NCI-H146 (cell line): ENCODE measurements at regions not wholly inside any gene's neighbourhood (a gene's known extent, or its start where the extent isn't known, plus 50 kb on each side); places are given as distances from the start of the nearest gene placed in this dataset.
"Not testable (repeated sequence)": the region's sequence is repeated elsewhere in the genome, so short reads cannot be mapped to it uniquely, and the experiment has no call there.

ENCODE experiments used
- DNase-seq: peaks from one replicate; lab custom pipeline; 2025; lab: John Stamatoyannopoulos, UW

- no peak for DNase-seq
Measured at GRCh38 chr4:7141151-7141834, 51.0 kb upstream of the SORCS2 start.

DNA sequence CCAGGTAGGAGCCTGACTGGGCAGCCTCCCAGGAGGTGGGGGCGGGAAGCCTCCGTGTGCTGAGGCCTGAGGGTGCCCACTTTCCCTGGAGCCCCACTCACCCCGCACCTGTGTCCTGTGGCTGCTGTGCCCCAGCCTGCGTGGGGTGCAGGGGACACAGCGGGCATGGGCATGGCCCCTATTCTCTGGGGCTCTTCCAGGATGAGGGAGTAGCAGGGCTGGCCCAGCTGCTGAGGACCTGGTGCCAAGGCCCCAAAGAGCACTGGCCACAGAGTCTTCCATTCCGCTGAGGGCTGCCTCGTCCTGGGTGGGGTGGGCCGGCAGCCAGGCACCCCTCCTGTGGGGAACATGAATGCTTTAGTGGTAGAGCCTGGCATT is 51.7 kb upstream of the SORCS2 start:
- no peak for DNase-seq

- DNase-seq = no peak
Measured at GRCh38 chr4:7140062-7140691, 52.2 kb upstream of the SORCS2 start.

DNA sequence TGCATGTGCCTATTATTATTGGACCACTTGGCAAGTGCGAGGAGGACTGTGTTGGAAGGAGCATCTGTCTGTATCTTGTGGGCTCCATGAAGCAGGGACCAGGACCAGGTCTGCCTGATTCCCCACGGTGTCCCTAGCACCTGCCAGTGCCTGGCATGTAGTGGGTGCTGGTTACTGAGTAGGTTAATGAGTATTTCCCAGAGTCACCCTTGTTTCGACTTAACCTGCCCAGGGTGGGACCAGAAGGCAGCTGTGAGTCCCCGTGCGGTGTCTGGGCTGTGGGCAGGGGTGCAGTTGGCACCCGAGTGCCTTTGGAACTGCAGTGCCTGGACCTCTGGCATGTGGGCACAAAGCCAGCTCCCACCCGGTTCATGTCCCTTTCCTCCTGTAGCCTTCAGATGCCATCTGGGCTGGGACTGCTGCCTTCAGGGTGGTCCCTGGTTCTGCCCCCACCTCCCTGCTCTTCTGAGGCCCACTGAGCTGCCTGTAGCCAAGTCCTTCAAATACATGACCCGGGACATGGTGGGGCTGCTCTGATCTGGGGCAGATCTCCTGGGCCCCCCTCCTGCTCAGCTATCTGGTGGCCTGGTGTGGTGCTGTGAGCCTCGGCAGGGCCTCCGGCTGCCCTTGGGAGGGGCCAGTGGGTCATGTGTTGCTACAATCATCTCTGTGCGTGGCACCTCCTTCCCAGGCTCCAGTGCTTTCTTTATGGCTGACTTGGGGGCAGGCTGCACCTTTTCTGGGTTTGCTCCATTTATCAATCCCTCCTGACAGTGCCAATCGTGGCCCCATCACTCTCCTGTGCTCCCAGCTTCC is 53.0 kb upstream of the SORCS2 start:
- no peak for DNase-seq

- DNase-seq = no peak
Measured at GRCh38 chr4:7138223-7139166, 53.8 kb upstream of the SORCS2 start.

DNA sequence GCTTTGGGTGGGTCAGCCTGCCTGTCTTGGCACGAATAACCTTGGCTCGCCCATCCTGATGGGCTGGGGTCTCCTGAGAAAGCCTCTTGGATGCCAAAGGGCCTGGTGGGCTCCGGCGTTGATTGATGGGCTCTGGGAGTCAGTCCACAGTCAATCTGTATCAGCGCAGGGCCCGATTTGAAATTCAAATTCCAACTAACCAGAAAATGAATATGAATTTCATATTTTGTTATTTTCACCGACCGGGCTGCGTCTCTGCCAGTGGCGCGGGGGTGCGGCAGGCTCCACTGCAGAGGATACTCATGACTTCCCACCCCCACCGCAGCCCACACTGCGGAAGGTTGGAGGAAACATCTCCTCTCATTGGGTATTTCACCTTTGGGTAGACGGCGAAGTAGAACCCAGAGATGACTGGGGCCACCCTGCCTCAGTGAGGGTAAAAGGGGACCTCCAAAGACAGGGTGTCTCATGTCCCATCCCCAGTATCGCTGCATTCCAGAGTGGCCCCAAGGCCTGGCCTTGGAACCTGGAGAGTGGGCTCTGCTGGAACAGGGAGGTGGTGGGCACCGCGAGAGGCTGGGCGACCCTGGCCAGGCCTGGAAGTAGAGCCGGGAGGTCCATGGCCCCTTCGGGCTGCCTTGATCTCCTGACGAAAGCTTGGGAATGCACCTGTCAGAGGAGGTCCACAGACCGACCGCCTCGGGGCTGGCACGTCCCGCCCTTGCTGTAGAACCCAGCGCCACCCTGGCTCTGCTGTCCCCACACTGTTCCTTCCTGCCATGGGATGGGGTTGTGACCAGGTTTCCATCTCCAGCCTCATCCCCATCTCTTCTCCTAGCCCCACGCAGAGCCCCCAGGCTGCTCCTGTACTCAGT is 54.8 kb upstream of the SORCS2 start:
- DNase-seq = no peak

DNA sequence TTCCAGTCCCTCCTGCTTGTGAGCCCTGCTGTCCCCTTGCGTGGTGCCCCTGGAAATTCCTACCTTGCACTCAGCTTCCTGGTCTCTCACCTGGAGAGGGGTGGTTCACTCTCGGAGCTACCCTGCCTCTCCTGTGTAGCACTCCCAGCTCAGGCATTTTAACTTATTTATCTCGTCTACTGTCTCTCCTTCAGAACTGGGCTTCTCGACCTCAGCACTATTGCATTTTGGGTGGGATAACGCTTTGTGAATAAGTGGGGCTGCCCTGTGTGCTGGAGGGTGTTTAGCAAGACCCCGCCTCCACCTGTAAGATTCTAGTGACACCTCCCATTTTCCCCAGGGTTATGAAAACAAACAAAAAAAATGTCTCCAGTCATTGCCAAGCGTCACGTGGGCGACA is 56.0 kb upstream of the SORCS2 start:
- DNase-seq = no peak

- no peak for DNase-seq
Measured at GRCh38 chr4:7135389-7135746, 57.0 kb upstream of the SORCS2 start.

DNA sequence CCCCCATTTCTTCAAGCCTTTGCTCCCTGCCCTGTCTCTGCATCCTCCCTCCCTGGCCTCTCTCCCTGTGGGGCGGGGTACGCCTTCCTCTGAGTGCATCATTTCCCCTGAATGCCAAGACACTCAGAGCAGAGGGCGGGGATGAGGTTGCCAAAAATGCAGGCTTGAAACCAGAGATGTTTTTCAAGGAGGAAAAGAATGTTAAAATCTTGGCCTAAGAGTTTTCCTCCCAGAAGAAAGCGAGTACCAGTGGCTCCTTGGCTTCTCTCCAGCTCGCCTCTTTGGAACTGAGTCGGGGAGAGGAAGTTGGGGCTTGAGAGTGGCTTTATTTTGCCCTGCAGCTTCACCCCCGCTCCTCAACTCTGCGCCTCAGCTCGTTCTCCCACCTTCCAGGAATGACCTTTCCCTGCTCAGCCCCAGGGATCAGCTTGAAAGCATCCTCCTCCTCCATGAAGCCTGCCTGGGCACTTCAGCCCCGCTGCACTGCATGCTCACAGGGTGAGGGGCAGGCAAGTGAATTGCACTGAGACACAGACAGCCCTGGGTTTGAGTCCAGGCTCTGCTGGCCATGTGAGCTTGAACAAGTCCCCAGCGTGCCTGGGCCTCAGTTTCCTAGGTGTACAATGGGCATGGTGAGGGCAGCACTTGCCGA is 57.5 kb upstream of the SORCS2 start:
- no peak for DNase-seq

DNA sequence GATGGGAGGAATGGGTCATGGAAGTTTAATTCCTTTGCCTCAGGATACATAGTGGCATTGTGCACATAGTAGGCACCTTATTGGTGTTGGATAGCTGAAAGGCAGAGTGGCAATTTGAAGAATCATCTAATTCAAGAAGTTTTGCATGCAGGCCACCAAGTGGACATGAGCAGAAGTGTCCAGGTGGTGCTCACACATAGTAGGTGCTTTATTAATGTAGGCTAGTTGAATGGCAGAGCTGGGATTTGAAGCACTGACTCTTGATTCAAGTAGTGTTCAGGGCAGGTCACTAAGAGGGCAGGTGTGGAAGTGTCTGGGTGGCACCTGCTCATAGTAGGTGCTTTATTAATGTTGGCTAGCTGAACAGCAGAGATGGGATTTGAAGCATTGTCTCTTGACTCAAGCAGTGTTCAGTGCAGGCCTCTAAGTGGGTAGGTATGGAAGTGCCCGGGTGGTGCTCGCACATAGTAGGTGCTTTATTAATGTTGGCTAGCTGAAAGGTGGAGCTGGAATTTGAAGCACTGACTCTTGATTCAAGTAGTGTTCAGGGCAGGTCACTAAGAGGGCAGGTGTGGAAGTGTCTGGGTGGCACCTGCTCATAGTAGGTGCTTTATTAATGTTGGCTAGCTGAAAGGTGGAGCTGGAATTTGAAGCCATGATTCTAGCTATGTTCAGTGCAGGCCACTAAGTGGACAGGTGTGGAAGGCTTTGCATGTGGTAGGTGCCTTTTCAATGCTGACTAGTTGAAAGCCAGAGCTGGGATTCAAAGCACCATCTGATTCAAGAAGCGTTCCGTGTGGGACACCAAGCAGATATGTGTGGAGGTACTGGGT is 58.3 kb upstream of the SORCS2 start:
- DNase-seq = not testable (repeated sequence)

- DNase-seq = no peak
Measured at GRCh38 chr4:7132730-7133582, 59.4 kb upstream of the SORCS2 start.

DNA sequence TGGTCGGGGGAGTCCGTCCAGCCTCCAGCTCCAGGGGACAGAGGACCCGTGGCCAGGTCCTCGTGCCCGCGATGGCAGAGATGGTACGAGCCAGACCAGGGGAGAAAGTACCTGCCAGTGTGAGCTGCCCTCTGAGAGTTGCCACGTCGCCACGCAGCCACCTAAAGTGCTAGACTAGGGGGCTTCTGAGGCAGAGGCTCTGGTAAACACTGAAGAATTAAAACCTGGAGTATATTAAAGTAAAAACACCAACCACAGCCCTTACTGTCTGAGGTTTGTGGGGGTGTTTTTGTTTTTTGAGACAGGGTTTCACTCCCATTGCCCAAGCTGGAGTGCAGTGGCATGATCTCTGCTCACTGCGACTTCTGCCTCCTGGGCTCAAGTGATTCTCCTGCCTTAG is 60.1 kb upstream of the SORCS2 start:
- DNase-seq = no peak

DNA sequence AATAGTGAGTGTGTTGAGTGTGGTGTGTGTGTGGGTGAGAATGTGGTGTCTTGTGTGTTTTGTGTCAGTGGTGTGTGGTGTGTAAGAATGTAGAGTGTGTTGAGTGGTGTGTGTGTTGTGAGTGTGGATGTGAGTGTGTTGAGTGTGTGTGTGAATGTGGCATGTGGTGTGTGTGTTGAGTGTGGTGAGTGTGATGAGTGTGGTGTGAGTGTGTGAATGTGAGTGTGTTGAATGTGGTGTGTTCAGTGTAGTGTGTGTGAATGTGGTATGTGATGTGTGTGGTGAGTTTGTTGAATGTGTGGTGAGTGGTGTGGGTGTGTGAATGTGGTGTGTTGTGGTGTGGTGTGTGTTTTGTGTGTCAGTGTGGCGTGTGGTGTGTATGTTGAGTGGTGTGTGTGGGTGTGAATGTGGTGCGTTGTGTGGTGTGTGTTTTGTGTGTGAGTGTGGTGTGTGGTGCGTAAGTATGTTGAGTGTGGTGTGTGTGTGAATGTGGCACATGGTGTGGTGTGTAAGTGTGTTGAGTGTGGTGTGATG is 60.8 kb upstream of the SORCS2 start:
- DNase-seq = no peak

DNA sequence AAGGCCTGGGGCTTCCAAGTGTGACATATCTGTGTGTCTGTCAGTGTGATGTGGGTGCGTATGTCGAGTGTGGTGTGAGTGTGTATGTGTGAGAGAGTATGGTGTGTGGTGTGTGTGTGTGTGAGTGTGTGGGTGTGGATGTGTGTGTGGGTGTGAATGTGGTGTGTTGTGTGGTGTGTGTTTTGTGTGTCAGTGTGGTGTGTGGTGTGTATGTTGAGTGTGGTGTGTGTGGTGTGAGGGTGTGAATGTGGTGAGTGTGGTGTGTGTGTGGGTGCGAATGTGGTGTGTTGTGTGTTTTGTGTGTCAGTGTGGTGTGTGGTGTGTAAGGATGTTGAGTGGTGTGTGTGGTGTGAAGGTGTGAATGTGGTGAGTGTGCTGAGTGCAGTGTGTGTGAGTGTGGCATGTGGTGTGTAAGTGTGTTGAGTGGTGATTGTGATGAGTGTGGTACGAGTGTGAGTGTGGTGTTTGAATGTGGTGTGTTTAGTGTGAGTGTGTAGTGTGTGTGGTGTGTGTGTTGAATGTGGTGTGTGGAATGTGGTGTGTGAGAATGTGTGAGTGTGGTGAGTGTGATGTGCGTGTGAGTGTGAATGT is 61.6 kb upstream of the SORCS2 start:
- DNase-seq = no peak

- DNase-seq = no peak
Measured at GRCh38 chr4:7129871-7130620, 62.2 kb upstream of the GRPEL1 start.

- DNase-seq = no peak
Measured at GRCh38 chr4:7128644-7129043, 60.8 kb upstream of the GRPEL1 start.

DNA sequence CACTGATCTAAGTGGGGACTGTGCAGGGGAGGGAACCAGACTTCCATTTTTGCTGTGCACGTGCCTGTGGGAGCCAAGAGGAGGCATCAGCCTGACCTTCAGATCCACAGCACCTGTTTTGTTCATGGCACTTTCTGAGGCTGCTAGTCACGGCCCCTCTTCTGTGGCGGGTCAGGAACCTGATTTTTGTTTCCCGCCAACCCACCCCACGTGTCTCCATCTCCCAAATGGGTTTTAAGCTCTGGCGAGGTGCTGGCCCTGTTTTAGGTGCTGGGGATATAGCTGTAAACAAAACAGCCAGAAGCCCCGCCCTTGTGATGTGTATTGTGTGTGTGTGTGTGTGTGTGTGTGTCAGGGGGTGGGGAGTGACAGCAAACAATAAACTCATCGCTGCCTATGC is 60.4 kb upstream of the GRPEL1 start:
- no peak for DNase-seq
